Panc1 (cell line): ENCODE measurements at regions not wholly inside any gene's neighbourhood (a gene's known extent, or its start where the extent isn't known, plus 50 kb on each side); places are given as distances from the start of the nearest gene placed in this dataset.

Experiments
- ATAC-seq: fragments of 200-7000 bp; cut with Tn5 transposase; 2 replicates; pipeline ENCODE4 v1.9.1; 2020; ENCODE audit warnings: mild to moderate bottlenecking, moderate library complexity
- BruUV-seq: library from RNA; stranded (reverse); fragments of 400-500 nt; replicated peaks from 2 replicates; lab custom pipeline; 2021; lab: Mats Ljungman, UMichigan
- CTCF ChIA-PET: fragments of 300-600 bp; sonication (Branson Sonifier 250); formaldehyde crosslinking; loops from one replicate; lab custom pipeline; 2022; ENCODE audit warnings: antibody characterized with exemption; lab: Charles Lee
- POLR2A ChIA-PET: fragments of 300-600 bp; sonication (Branson Sonifier 250); formaldehyde crosslinking; loops from one replicate; lab custom pipeline; 2022; ENCODE audit warnings: antibody characterized with exemption; lab: Charles Lee
- DNase-seq: peaks from one replicate; pipeline ENCODE4 v3.0.0-alpha.2; 2010; ENCODE audit warnings: low read depth, low spot score
- H3K27ac ChIP-seq: 2 replicates; pipeline ENCODE4 v1.5.1; 2011; ENCODE audit warnings: mild to moderate bottlenecking, low read length, inconsistent platforms
- H3K27me3 ChIP-seq: fragments of 200-500 bp; sonication (Bioruptor generic); 2 replicates; pipeline ENCODE4 v1.6.0; 2014; ENCODE audit warnings: low read length, inconsistent platforms; ENCODE audit not compliant: control insufficient read depth, insufficient read depth
- H3K36me3 ChIP-seq: fragments of 200-500 bp; sonication (Bioruptor generic); 2 replicates; pipeline ENCODE4 v1.5.1; 2014; ENCODE audit warnings: inconsistent platforms, mild to moderate bottlenecking, low read length, moderate library complexity; ENCODE audit not compliant: control insufficient read depth, insufficient read depth
- H3K4me1 ChIP-seq: 2 replicates; pipeline ENCODE4 v1.5.1; 2011; ENCODE audit warnings: inconsistent platforms, mild to moderate bottlenecking, low read length, moderate library complexity; ENCODE audit not compliant: control insufficient read depth, insufficient read depth
- H3K4me3 ChIP-seq, 2 experiments: 2 replicates each; pipeline ENCODE4 v1.5.1; 2011 to 2012; ENCODE audit warnings: low read depth in 2 of 2, low read length in 2 of 2, mild to moderate bottlenecking in 2 of 2, inconsistent platforms in 1 of 2, moderate library complexity in 1 of 2
- H3K9me3 ChIP-seq: fragments of 200-500 bp; sonication (Bioruptor generic); 2 replicates; pipeline ENCODE4 v1.5.1; 2014; ENCODE audit warnings: low read depth, mild to moderate bottlenecking, inconsistent platforms, low read length, moderate library complexity; ENCODE audit not compliant: control insufficient read depth, insufficient read depth
- CTCF ChIP-seq: fragments of 450-650 bp; IDR thresholded peaks from 2 replicates; pipeline ENCODE4 v1.5.1; 2017; ENCODE audit warnings: mild to moderate bottlenecking
- POLR2AphosphoS5 ChIP-seq: IDR thresholded peaks from 2 replicates; pipeline ENCODE4 v1.6.1; 2012; ENCODE audit warnings: mild to moderate bottlenecking, low read depth, low read length, moderate library complexity
- REST ChIP-seq, 2 experiments: IDR thresholded peaks; 2 replicates each; pipeline ENCODE4 v1.6.1; 2011 to 2012; ENCODE audit warnings: low read depth in 2 of 2, control low read depth in 1 of 2, low read length in 1 of 2, mild to moderate bottlenecking in 1 of 2, moderate library complexity in 1 of 2; ENCODE audit not compliant: insufficient read depth in 1 of 2
- SIN3A ChIP-seq: IDR thresholded peaks from 2 replicates; pipeline ENCODE4 v1.6.1; 2012; ENCODE audit warnings: low read depth, mild to moderate bottlenecking, low read length, moderate library complexity, borderline replicate concordance; ENCODE audit not compliant: insufficient read depth
- TCF7L2 ChIP-seq: IDR thresholded peaks from 2 replicates; pipeline ENCODE4 v1.6.1; 2011; ENCODE audit warnings: mild to moderate bottlenecking, low read depth, low read length, inconsistent platforms
- in situ Hi-C: cut with HindIII; loops from 2 replicates; pipeline ENCODE4 v1.10.0; 2016; ENCODE audit warnings: low sequenced_read_pairs, low pct_unique_long_range_greater_than_20kb
- intact Hi-C: fragments of 100-400 bp; cut with micrococcal nuclease; formaldehyde crosslinking; loops from one replicate; pipeline ENCODE4 v1.10.0; 2022; ENCODE audit not compliant: unreplicated experiment

GRCh38 chr17:33493566-33493965, 200.5 kb upstream of the ASIC2 start:
- no TSS peak for BruUV-seq
- H3K4me3 ChIP-seq: no peak overlapping the region
- in situ Hi-C loops (no loop called here), intact Hi-C loops (no loop called here)
- H3K36me3 ChIP-seq: no peaks in the 10 kb centered on the region
- no peaks in the 10 kb centered on the region for H3K9me3 ChIP-seq
- ChIA-PET CTCF (no interaction called here), POLR2A (no interaction called here)
- TF ChIP-seq POLR2AphosphoS5: no peak
- peaks cover 3% of the 10 kb centered on the region for H3K27me3 ChIP-seq
- no peak overlapping the region for H3K27ac ChIP-seq
- H3K4me1 ChIP-seq: no peaks in the 10 kb centered on the region
- ATAC-seq: no peak
- DNase-seq: no peak

DNA sequence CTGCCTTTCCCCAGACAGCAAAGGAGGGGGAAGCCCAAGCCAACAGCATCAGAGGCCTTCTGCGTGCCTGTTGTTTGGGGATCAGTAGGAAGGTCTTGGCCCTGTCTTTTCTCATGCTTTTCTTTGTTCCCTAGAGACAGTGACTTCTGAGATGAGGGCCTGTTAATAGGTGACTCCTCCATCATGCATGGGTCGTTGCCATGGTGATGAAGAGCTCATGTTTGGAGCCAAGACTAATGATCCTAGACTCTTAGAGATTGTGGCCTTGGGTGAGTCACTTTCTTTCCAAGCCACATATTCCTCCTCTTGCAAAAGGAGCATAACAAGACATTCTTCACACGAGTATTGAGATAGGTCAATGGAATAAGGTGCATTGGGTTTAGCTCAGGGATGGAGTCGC, 201.1 kb upstream of the ASIC2 start:
- POLR2A ChIA-PET: no interaction called here
- no peak for TF ChIP-seq CTCF
- no peak for TF ChIP-seq TCF7L2
- TF ChIP-seq POLR2AphosphoS5: no peak
- TF ChIP-seq REST (IDR thresholded peaks at IDR 0.05; ENCODE audit: insufficient read depth in 1 of 2, low read depth in 2 of 2, low read length in 1 of 2): no peak
- TF ChIP-seq SIN3A: no peak
- no TSS peak for BruUV-seq
- intact Hi-C loops: no loop called here
- ATAC-seq (no peak), DNase-seq (no peak)
- Histone ChIP-seq H3K4me1 (no peaks in the 10 kb centered on the region), H3K27ac (no peak overlapping the region), H3K4me3 (no peak overlapping the region), H3K27me3 (peaks cover 3% of the 10 kb centered on the region), H3K36me3 (no peaks in the 10 kb centered on the region), H3K9me3 (no peaks in the 10 kb centered on the region)
- in situ Hi-C loops: no loop called here
- CTCF ChIA-PET: no interaction called here

- in situ Hi-C loops: no loop called here
- intact Hi-C loops: no loop called here
- Histone ChIP-seq H3K27ac (no peak overlapping the region), H3K4me3 (no peak overlapping the region), H3K36me3 (no peaks in the 10 kb centered on the region), H3K9me3 (no peaks in the 10 kb centered on the region), H3K4me1 (no peaks in the 10 kb centered on the region), H3K27me3 (0 out of 2 replicates have a peak, but pooled peaks cover 3% of the 10 kb centered on the region)
- DNase-seq (no peak), ATAC-seq (no peak)
- CTCF ChIA-PET: no interaction called here
- POLR2A ChIA-PET: no interaction called here
- no peak for TF ChIP-seq TCF7L2
- no peak for TF ChIP-seq REST (IDR thresholded peaks at IDR 0.05; ENCODE audit: insufficient read depth in 1 of 2, low read depth in 2 of 2, low read length in 1 of 2)
- no peak for TF ChIP-seq POLR2AphosphoS5
- TF ChIP-seq SIN3A: no peak
- no peak for TF ChIP-seq CTCF
- no TSS peak for BruUV-seq
Measured at GRCh38 chr17:33497623-33498022, 204.5 kb upstream of the ASIC2 start.
